ENCODE measurements at regions not wholly inside any gene's neighbourhood (a gene's known extent, or its start where the extent isn't known, plus 50 kb on each side); places are given as distances from the start of the nearest gene placed in this dataset.

DNA sequence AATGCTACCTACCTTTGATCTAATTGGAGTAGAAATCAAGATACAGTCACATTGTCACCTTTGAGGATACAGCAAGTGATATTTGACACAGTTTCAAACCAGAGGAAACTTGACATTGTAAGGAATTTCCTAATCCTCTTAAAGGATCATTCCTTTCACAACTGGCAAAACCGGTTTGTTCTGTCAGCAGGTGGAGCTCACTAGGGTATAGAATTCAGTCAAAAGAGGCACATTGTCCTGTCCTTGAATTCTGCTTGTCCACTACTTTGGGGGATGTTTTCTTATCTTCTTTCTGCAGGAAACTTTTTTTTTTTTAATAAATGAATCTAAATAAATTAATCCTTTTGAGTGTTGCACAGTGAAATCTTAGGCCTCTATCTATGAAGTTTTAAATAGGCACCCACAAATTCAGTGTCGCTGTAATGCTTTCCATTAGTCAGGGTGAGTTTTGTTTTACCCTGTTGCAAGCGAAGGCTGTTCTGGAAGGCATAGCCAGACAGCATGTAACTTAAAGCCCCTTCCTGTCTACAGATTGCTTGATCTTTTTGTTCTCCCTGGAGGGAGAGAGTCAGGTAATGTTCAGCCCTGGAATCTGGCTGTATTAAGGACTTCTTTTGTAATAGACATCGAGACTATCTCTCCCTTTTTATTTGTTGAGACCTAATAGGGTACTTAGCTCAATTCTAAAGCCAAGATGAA is 285.0 kb upstream of the RGS6 start:
- H3K4me3 Mint-ChIP-seq = no peak overlapping the region
- DNase-seq (ENCODE audit: low read depth, low spot score) = no peak
- no peaks in the 10 kb centered on the region for H3K27me3 Mint-ChIP-seq (ENCODE audit: low read depth)
- TF ChIP-seq, protein P1, sequence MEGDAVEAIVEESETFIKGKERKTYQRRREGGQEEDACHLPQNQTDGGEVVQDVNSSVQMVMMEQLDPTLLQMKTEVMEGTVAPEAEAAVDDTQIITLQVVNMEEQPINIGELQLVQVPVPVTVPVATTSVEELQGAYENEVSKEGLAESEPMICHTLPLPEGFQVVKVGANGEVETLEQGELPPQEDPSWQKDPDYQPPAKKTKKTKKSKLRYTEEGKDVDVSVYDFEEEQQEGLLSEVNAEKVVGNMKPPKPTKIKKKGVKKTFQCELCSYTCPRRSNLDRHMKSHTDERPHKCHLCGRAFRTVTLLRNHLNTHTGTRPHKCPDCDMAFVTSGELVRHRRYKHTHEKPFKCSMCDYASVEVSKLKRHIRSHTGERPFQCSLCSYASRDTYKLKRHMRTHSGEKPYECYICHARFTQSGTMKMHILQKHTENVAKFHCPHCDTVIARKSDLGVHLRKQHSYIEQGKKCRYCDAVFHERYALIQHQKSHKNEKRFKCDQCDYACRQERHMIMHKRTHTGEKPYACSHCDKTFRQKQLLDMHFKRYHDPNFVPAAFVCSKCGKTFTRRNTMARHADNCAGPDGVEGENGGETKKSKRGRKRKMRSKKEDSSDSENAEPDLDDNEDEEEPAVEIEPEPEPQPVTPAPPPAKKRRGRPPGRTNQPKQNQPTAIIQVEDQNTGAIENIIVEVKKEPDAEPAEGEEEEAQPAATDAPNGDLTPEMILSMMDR (conservative IDR thresholded peaks at IDR 0.05) = no peak
- H3K9me3 Mint-ChIP-seq = peaks cover 13% of the 10 kb centered on the region
- H3K36me3 Mint-ChIP-seq (ENCODE audit: low read depth) = peaks cover 35% of the 10 kb centered on the region
- H3K4me1 Mint-ChIP-seq = peaks cover 28% of the 10 kb centered on the region
- no peak overlapping the region for H3K27ac Mint-ChIP-seq (ENCODE audit: unreplicated experiment)

DNA sequence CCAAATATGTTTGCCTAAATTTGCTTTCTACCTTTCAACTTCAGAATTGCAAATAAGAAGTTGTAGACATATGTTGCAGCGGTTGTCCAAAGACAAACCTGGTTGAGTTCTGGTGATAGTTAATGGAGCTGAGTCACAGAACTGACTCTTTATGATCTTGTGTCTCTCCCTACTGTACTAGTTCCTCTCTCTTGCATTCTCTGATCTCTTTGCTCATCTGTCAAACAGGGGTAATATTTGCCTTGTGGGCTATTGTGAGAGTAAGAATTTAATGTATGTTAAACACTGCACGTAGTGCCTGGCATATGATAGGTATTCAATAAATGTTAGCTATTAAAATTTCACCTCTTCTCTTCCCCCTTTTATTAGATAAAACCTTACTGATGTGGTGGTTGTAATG is 283.5 kb upstream of the RGS6 start:
- Mint-ChIP-seq H3K36me3 (ENCODE audit: low read depth) (peaks cover 38% of the 10 kb centered on the region), H3K4me1 (peaks cover 28% of the 10 kb centered on the region), H3K27ac (ENCODE audit: unreplicated experiment) (no peak overlapping the region), H3K27me3 (ENCODE audit: low read depth) (no peaks in the 10 kb centered on the region), H3K4me3 (no peak overlapping the region), H3K9me3 (peaks cover 12% of the 10 kb centered on the region)
- DNase-seq (ENCODE audit: low read depth, low spot score) = no peak
- TF ChIP-seq, protein P1 (conservative IDR thresholded peaks at IDR 0.05) = no peak

DNA sequence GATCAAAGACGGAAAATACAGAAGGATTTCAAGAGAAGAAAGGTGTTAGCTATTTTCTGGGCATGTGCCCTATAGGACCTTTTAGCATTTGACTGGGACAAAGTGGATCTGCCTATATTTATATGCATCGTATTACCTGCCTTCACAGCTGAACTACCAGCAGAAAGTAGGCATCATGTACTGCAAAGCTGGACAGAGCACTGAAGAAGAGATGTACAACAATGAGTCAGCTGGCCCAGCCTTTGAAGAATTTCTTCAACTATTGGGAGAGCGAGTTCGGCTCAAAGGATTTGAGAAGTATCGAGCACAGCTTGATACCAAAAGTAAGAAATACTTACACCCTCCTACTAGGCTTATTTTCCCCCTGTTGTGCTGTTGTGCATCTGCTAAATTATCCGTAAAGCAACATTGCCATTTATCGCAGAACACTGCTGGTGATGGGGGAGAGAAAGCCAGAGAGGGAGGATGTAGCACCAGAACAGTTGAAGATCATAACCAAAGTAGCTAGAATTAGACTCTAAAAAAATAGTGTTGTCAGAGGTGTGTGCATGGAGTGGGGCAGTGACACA is 282.0 kb upstream of the RGS6 start:
- TF ChIP-seq, protein P1 (conservative IDR thresholded peaks at IDR 0.05) = no peak
- DNase-seq (ENCODE audit: low read depth, low spot score) = no peak
- H3K4me1 Mint-ChIP-seq = peaks cover 32% of the 10 kb centered on the region
- H3K4me3 Mint-ChIP-seq = no peak overlapping the region
- H3K36me3 Mint-ChIP-seq (ENCODE audit: low read depth) = peaks cover 40% of the 10 kb centered on the region
- peaks cover 16% of the 10 kb centered on the region for H3K9me3 Mint-ChIP-seq
- H3K27me3 Mint-ChIP-seq (ENCODE audit: low read depth) = no peaks in the 10 kb centered on the region
- peak overlapping the region; percentile 40 for H3K27ac Mint-ChIP-seq (ENCODE audit: unreplicated experiment)

DNA sequence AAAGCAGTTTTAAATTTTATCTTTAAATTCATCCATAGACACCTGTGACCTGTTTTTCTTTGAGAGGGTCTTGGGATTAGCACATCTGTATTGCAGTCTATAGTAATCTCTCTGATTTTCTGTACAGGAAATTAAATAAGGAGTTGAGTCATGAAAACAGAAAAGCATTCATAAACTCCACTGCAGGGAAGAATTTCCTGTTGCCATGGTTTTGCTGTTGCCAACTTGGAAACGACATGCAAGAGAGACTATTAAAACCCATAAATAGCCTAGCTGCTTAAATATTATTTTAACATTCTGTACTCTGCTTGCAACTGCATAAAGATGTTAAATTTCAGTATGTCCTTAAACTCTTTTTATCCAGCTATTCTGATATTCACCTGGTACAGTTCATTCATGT is 281.0 kb upstream of the RGS6 start:
- peaks cover 16% of the 10 kb centered on the region for H3K9me3 Mint-ChIP-seq
- no peaks in the 10 kb centered on the region for H3K27me3 Mint-ChIP-seq (ENCODE audit: low read depth)
- no peak overlapping the region for H3K4me3 Mint-ChIP-seq
- no peak for DNase-seq (ENCODE audit: low read depth, low spot score)
- TF ChIP-seq, protein P1 (conservative IDR thresholded peaks at IDR 0.05) = no peak
- H3K36me3 Mint-ChIP-seq (ENCODE audit: low read depth) = peaks cover 39% of the 10 kb centered on the region
- H3K27ac Mint-ChIP-seq (ENCODE audit: unreplicated experiment) = peak overlapping the region; percentile 1
- peaks cover 32% of the 10 kb centered on the region for H3K4me1 Mint-ChIP-seq

DNA sequence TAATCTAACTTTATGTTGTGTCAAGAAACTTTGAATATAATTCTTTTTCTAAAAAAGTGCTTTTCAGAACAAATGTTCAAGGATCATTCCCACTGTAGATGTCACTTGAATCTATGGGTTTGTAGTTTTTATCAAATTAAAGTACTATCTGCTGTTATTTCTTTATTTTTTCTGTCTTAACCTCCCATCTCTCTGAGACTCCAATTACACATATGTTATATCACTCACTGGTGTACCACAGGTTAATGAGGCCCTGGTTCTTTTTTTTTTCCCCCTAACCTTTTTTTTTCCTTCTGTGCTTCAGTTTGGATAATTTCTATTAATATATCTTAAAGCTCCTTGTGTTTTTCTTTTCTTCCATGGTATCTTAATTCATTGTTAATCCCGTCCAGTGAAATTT is 279.9 kb upstream of the RGS6 start:
- H3K36me3 Mint-ChIP-seq (ENCODE audit: low read depth) = peaks cover 34% of the 10 kb centered on the region

More for the DNA sequence above, 279.9 kb upstream of the RGS6 start:
- DNase-seq (ENCODE audit: low read depth, low spot score) = no peak
- Mint-ChIP-seq H3K9me3 (peaks cover 13% of the 10 kb centered on the region), H3K4me1 (peaks cover 27% of the 10 kb centered on the region), H3K27me3 (ENCODE audit: low read depth) (no peaks in the 10 kb centered on the region), H3K27ac (ENCODE audit: unreplicated experiment) (no peak overlapping the region), H3K4me3 (no peak overlapping the region)
- TF ChIP-seq, protein P1 (conservative IDR thresholded peaks at IDR 0.05) = no peak

Data from neural crest cell (in vitro differentiated cells).